NCI-H1694 (cell line): ENCODE measurements at regions not wholly inside any gene's neighbourhood (a gene's known extent, or its start where the extent isn't known, plus 50 kb on each side); places are given as distances from the start of the nearest gene placed in this dataset.

Source experiments
- DNase-seq: peaks from one replicate; lab custom pipeline; 2025; lab: John Stamatoyannopoulos, UW

- no peak for DNase-seq
These were observed 54.9 kb downstream of the MAGEB17 start for GRCh38 chrX:16222151-16222550.

GRCh38 chrX:16223385-16223784 lies 56.1 kb downstream of the MAGEB17 start:
- DNase-seq: no peak

- DNase-seq: no peak
These were observed 71.9 kb downstream of the MAGEB17 start for GRCh38 chrX:16239211-16239610.

GRCh38 chrX:16240231-16240905 lies 73.1 kb downstream of the MAGEB17 start:
- no peak for DNase-seq

- no peak for DNase-seq
These were observed 73.7 kb downstream of the MAGEB17 start for GRCh38 chrX:16240968-16241367.

GRCh38 chrX:16250296-16250695 lies 83.0 kb downstream of the MAGEB17 start:
- no peak for DNase-seq

- DNase-seq: no peak
These were observed 84.5 kb downstream of the MAGEB17 start for GRCh38 chrX:16251782-16252181.

- no peak for DNase-seq
These were observed 91.6 kb downstream of the MAGEB17 start for GRCh38 chrX:16258882-16259281.

GRCh38 chrX:16267431-16267830 lies 100.2 kb downstream of the MAGEB17 start:
- DNase-seq: no peak

GRCh38 chrX:16268206-16268605 lies 100.9 kb downstream of the MAGEB17 start:
- no peak for DNase-seq

- no peak for DNase-seq
These were observed 111.6 kb downstream of the MAGEB17 start for GRCh38 chrX:16278927-16279326.

GRCh38 chrX:16282209-16282608 lies 114.9 kb downstream of the MAGEB17 start:
- DNase-seq: no peak

- no peak for DNase-seq
These were observed 117.6 kb downstream of the MAGEB17 start for GRCh38 chrX:16284842-16285241.

- DNase-seq: no peak
These were observed 123.7 kb downstream of the MAGEB17 start for GRCh38 chrX:16290997-16291396.

- DNase-seq: no peak
These were observed 133.6 kb downstream of the MAGEB17 start for GRCh38 chrX:16300831-16301230.

GRCh38 chrX:16304751-16305150 lies 137.5 kb downstream of the MAGEB17 start:
- no peak for DNase-seq

- no peak for DNase-seq
These were observed 137.9 kb downstream of the MAGEB17 start for GRCh38 chrX:16305187-16305586.

GRCh38 chrX:16307950-16308349 lies 140.7 kb downstream of the MAGEB17 start:
- DNase-seq: no peak

GRCh38 chrX:16308773-16309172 lies 141.5 kb downstream of the MAGEB17 start:
- no peak for DNase-seq

- DNase-seq: no peak
These were observed 143.0 kb downstream of the MAGEB17 start for GRCh38 chrX:16310326-16310725.

- DNase-seq: no peak
These were observed 144.4 kb downstream of the MAGEB17 start for GRCh38 chrX:16311671-16312070.

- no peak for DNase-seq
These were observed 145.7 kb downstream of the MAGEB17 start for GRCh38 chrX:16312761-16313623.

GRCh38 chrX:16316331-16316730 lies 149.1 kb downstream of the MAGEB17 start:
- no peak for DNase-seq
